RWPE2 (cell line): ENCODE measurements at regions not wholly inside any gene's neighbourhood (a gene's known extent, or its start where the extent isn't known, plus 50 kb on each side); places are given as distances from the start of the nearest gene placed in this dataset.

Experiments
- ATAC-seq: fragments of 200-7000 bp; cut with Tn5 transposase; 3 replicates; pipeline ENCODE4 v1.9.1; 2021; ENCODE audit warnings: low read depth
- DNase-seq: peaks from one replicate; pipeline ENCODE4 v3.0.0-alpha.2; 2020; ENCODE audit warnings: low spot score
- H3K27ac ChIP-seq: fragments of 450-650 bp; 2 replicates; pipeline ENCODE4 v1.5.1; 2017; ENCODE audit warnings: mild to moderate bottlenecking; ENCODE audit not compliant: poor library complexity, severe bottlenecking
- H3K27me3 ChIP-seq: fragments of 250-450 bp; sonication (Bioruptor Pico); 2 replicates; pipeline ENCODE4 v1.5.1; 2021; ENCODE audit warnings: mild to moderate bottlenecking, moderate library complexity; ENCODE audit not compliant: insufficient read depth, poor library complexity, severe bottlenecking
- H3K36me3 ChIP-seq: fragments of 250-450 bp; sonication (Bioruptor Pico); 2 replicates; pipeline ENCODE4 v1.5.1; 2020; ENCODE audit warnings: low read depth, mild to moderate bottlenecking, moderate library complexity
- H3K4me1 ChIP-seq: fragments of 250-450 bp; sonication (Bioruptor Pico); 2 replicates; pipeline ENCODE4 v1.5.1; 2021; ENCODE audit warnings: mild to moderate bottlenecking, moderate library complexity; ENCODE audit not compliant: insufficient read depth, poor library complexity, severe bottlenecking
- H3K4me3 ChIP-seq: fragments of 250-450 bp; sonication (Bioruptor Pico); 2 replicates; pipeline ENCODE4 v1.5.1; 2021; ENCODE audit warnings: mild to moderate bottlenecking, moderate library complexity; ENCODE audit not compliant: severe bottlenecking
- H3K9me3 ChIP-seq: fragments of 250-450 bp; sonication (Bioruptor Pico); 2 replicates; pipeline ENCODE4 v1.5.1; 2021; ENCODE audit warnings: mild to moderate bottlenecking, moderate library complexity; ENCODE audit not compliant: severe bottlenecking
- TF ChIP-seq, protein P1 (sequence below): fragments of 450-650 bp; IDR thresholded peaks from one replicate; pipeline ENCODE4 v1.5.1; 2017; ENCODE audit warnings: mild to moderate bottlenecking, moderate library complexity; ENCODE audit not compliant: poor library complexity, severe bottlenecking

DNA sequence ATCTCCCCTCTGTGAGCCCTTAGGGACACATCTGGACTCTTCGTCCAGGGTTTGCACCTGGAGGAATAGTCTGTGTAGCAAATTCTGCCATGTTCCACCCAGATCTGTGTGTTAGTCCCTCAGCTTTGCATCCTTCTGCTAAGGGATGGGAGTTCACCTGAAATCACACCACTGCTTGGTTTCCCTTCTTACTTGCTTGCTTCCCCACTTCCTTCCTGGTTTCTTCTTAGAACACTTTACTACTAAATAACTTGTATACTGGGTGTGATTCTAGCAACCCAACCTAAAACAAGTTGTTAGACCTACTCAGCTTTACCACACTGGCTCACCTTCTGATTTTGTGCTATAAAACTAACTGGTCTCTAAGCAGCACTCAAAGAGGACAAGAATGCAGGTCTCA is 202.6 kb upstream of the MAP3K1 start:
- ATAC-seq: no peak
- no peak overlapping the region for H3K4me3 ChIP-seq

DNA sequence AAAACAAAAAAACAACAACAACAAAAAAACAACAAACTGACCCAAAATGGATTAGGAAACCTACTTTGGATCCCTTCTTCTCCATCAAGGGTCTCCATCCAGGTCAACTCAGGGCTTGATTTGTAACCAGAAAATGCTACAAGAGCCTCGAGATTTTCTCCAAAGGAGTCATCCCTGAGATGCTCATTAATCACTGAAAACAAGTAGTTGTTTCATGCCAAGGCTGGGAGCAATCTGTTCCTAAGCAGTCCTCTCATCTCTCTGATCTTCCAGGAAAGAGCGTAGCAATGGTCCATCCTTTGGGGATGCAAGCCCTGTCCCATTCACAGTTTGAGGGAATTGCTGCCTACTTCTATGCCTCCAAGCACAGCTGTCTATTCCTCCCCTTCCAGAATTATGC is 203.0 kb upstream of the MAP3K1 start:
- ATAC-seq (no peak), DNase-seq (no peak)
- TF ChIP-seq, protein P1, sequence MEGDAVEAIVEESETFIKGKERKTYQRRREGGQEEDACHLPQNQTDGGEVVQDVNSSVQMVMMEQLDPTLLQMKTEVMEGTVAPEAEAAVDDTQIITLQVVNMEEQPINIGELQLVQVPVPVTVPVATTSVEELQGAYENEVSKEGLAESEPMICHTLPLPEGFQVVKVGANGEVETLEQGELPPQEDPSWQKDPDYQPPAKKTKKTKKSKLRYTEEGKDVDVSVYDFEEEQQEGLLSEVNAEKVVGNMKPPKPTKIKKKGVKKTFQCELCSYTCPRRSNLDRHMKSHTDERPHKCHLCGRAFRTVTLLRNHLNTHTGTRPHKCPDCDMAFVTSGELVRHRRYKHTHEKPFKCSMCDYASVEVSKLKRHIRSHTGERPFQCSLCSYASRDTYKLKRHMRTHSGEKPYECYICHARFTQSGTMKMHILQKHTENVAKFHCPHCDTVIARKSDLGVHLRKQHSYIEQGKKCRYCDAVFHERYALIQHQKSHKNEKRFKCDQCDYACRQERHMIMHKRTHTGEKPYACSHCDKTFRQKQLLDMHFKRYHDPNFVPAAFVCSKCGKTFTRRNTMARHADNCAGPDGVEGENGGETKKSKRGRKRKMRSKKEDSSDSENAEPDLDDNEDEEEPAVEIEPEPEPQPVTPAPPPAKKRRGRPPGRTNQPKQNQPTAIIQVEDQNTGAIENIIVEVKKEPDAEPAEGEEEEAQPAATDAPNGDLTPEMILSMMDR: no peak

More for the DNA sequence above, 202.6 kb upstream of the MAP3K1 start:
- peaks cover 5% of the 10 kb centered on the region for H3K4me1 ChIP-seq
- DNase-seq: no peak
- TF ChIP-seq, protein P1: no peak
- no peaks in the 10 kb centered on the region for H3K36me3 ChIP-seq
- no peaks in the 10 kb centered on the region for H3K9me3 ChIP-seq
- no peaks in the 10 kb centered on the region for H3K27me3 ChIP-seq
- H3K27ac ChIP-seq: no peak overlapping the region

DNA sequence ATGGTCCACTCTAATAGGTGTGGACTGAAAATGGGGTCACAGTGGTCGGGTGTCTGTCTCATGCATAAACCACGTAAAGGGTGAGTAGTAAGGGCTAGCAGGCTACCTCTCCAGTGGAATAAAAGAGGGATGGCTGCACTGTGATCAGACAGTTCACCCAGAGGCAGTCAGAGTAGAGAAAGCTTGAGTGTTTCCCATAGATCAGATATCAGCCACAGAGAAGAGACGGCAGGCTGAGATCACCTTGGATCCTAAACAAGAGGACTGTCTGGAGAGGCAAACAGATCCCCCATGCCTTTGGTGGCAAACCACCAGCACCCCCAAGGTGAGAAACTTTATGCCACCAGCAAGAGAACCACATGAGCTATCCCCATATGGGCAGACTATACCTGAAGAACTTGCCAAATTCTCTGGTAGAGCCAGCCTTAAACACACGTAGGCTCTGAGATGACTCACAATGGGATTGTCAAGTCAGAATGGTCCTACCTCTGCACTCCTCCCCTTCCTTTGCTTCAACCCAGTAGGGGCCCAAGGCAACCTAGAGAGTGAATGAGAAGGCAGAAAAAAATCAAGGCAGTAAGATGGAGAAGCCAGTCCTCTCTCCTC is 205.2 kb upstream of the MAP3K1 start:
- Histone ChIP-seq H3K27me3 (no peaks in the 10 kb centered on the region), H3K4me3 (no peak overlapping the region), H3K27ac (no peak overlapping the region), H3K36me3 (no peaks in the 10 kb centered on the region), H3K9me3 (no peaks in the 10 kb centered on the region), H3K4me1 (peaks cover 6% of the 10 kb centered on the region)
- ATAC-seq (peak; percentile 64; the same call in 2 of the 3 replicates), DNase-seq (no peak)
- TF ChIP-seq, protein P1: no peak

More for the DNA sequence above, 203.0 kb upstream of the MAP3K1 start:
- Histone ChIP-seq H3K36me3 (no peaks in the 10 kb centered on the region), H3K27me3 (no peaks in the 10 kb centered on the region), H3K9me3 (no peaks in the 10 kb centered on the region), H3K4me1 (peaks cover 9% of the 10 kb centered on the region), H3K4me3 (no peak overlapping the region), H3K27ac (no peak overlapping the region)

DNA sequence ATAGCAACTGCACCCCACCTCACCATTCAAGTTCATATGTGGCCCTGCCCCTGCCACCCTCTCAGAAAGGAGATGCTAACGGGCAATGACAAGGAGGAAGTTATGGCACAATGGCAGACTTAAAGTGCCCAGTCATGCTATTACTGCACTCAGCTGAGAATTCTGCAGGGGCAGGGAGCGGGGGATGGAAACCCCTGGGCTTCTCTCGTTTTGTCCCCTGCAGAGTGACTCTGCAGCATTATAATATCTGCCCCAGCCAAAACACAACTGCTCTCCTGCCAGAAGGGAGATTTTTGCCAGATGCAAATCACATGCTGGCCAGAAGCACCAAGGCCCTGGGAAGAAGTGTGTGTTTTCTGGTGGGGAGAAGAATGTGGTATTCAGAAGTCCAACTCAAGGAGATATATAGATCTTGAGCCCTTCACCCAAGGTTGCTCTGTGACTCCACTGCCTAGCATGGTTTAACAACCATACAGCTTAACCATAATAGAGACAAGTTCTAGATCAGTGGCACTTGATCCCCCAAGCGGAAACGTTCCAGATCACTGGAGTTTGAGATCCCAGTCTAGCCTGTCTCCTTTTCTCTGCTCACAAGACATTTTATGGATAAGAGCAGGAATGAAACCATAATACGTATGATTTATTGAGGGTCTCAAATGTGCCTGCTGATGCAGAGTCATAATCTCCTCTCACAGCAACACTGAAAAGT is 207.0 kb upstream of the MAP3K1 start:
- Histone ChIP-seq H3K9me3 (no peaks in the 10 kb centered on the region), H3K4me1 (peaks cover 6% of the 10 kb centered on the region), H3K27ac (no peak overlapping the region), H3K27me3 (no peaks in the 10 kb centered on the region), H3K4me3 (no peak overlapping the region), H3K36me3 (no peaks in the 10 kb centered on the region)
- ATAC-seq: no peak
- no peak for DNase-seq
- TF ChIP-seq, protein P1: no peak

DNA sequence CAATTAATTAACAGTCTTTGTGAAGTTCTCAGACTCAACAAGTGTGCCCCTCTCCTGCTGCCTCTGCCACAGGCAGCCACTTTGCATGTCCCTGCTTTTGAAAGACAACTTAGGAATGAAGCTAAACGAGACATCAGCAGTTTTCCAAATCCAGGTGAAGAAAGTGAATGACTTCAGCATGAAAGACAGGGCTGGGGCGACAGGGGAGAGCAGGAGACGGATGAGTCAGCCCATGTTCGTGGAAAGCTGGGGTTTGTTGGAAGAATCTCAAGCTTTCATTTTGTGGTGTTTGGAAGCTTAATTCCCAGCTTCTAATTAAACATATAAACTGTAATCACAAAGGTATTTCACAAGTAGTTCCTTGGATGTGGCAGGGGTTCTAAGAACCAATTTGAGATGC is 207.8 kb upstream of the MAP3K1 start:
- peaks cover 6% of the 10 kb centered on the region for H3K4me1 ChIP-seq
- DNase-seq (no peak), ATAC-seq (peak; percentile 63)
- no peak overlapping the region for H3K4me3 ChIP-seq
- H3K36me3 ChIP-seq: no peaks in the 10 kb centered on the region
- no peak overlapping the region for H3K27ac ChIP-seq
- TF ChIP-seq, protein P1: no peak
- H3K27me3 ChIP-seq: no peaks in the 10 kb centered on the region
- H3K9me3 ChIP-seq: no peaks in the 10 kb centered on the region
